ENCODE measurements at regions not wholly inside any gene's neighbourhood (a gene's known extent, or its start where the extent isn't known, plus 50 kb on each side); places are given as distances from the start of the nearest gene placed in this dataset.

GRCh38 chr3:110813541-110813940 is 258.1 kb upstream of the NECTIN3 start:
- no peak overlapping the region for H3K4me3 Mint-ChIP-seq
- no peaks in the 10 kb centered on the region for H3K36me3 Mint-ChIP-seq (ENCODE audit: low read depth)
- intact Hi-C loops (cut with micrococcal nuclease), result no loop called here
- H3K9me3 Mint-ChIP-seq, result no peaks in the 10 kb centered on the region
- no peaks in the 10 kb centered on the region for H3K27me3 Mint-ChIP-seq
- H3K27ac Mint-ChIP-seq, result no peak overlapping the region
- H3K4me1 Mint-ChIP-seq (ENCODE audit: low read depth), result no peaks in the 10 kb centered on the region

DNA sequence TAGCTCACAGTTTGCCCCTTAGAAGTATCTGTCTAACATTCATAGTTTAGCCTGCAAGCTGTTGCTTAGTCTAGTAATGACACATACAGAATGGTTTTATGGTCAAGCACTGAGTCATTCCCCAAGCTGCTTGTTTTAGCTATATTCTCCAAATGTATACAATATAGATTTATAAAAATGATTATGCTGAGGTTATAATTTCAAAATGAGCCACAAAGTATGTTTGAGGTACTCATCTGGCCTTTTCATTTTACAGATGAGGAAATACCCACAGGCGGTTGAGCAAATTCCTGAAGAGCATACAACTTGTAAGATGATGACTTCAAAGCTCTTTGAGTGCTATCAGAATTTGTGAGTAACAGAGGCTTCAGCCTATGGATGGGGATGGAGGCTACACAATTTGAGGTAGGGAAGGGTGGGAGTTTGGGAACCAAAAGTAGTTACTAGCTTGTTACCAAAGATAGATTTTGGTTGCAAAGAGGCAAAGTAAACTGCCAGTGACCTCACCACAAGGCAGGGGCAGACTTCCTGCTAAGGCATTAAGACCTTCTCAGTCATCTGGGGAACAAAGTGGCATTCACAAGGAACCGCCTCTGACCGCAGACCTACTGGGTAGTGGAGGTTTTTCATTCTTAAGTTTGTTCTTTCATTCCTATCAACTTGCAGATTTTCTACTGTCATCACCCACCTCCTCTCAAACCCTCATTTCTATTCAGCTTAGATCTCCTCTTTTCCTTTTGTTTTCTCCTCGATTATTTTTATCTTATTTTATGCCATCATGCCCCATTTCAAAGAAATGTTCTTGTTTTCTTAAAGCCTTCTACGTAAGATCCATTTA is 257.2 kb upstream of the NECTIN3 start:
- no peaks in the 10 kb centered on the region for H3K36me3 Mint-ChIP-seq (ENCODE audit: low read depth)
- H3K4me1 Mint-ChIP-seq (ENCODE audit: low read depth), result no peaks in the 10 kb centered on the region
- no peaks in the 10 kb centered on the region for H3K27me3 Mint-ChIP-seq
- no peak overlapping the region for H3K4me3 Mint-ChIP-seq
- no peak overlapping the region for H3K27ac Mint-ChIP-seq
- intact Hi-C loops (cut with micrococcal nuclease), result no loop called here
- H3K9me3 Mint-ChIP-seq, result no peaks in the 10 kb centered on the region

- no peaks in the 10 kb centered on the region for H3K36me3 Mint-ChIP-seq (ENCODE audit: low read depth)
- H3K27ac Mint-ChIP-seq, result no peak overlapping the region
- intact Hi-C loops (cut with micrococcal nuclease), result no loop called here
- no peaks in the 10 kb centered on the region for H3K27me3 Mint-ChIP-seq
- H3K9me3 Mint-ChIP-seq, result no peaks in the 10 kb centered on the region
- no peaks in the 10 kb centered on the region for H3K4me1 Mint-ChIP-seq (ENCODE audit: low read depth)
- no peak overlapping the region for H3K4me3 Mint-ChIP-seq
Observed at GRCh38 chr3:110815008-110815583, 256.5 kb upstream of the NECTIN3 start.

DNA sequence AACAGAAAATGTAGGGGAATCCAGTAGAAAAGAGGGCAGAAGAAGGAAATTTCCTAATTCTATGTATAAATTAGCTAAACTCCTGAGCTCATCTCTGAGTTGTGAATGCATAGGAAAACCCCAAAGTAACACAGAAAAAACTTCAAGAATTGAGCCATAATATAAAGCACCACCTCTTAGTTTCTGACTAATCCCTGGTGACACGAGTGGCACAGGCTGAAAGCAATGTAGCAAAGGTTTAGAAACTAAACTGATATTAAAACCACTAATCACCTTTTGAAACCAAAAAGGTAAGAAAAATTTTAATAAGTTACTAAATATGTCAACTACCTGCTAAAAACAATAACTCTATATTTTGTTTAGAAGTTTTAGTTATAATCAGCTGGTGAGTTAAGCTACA is 255.6 kb upstream of the NECTIN3 start:
- no peaks in the 10 kb centered on the region for H3K36me3 Mint-ChIP-seq (ENCODE audit: low read depth)
- no peaks in the 10 kb centered on the region for H3K9me3 Mint-ChIP-seq
- no peaks in the 10 kb centered on the region for H3K27me3 Mint-ChIP-seq
- no peak overlapping the region for H3K4me3 Mint-ChIP-seq
- no peak overlapping the region for H3K27ac Mint-ChIP-seq
- intact Hi-C loops (cut with micrococcal nuclease), result no loop called here
- H3K4me1 Mint-ChIP-seq (ENCODE audit: low read depth), result no peaks in the 10 kb centered on the region

- intact Hi-C loops (cut with micrococcal nuclease), result no loop called here
- no peaks in the 10 kb centered on the region for H3K4me1 Mint-ChIP-seq (ENCODE audit: low read depth)
- no peaks in the 10 kb centered on the region for H3K36me3 Mint-ChIP-seq (ENCODE audit: low read depth)
- no peak overlapping the region for H3K27ac Mint-ChIP-seq
- no peak overlapping the region for H3K4me3 Mint-ChIP-seq
- no peaks in the 10 kb centered on the region for H3K9me3 Mint-ChIP-seq
- no peaks in the 10 kb centered on the region for H3K27me3 Mint-ChIP-seq
Observed at GRCh38 chr3:110821586-110821985, 250.0 kb upstream of the NECTIN3 start.

- Mint-ChIP-seq H3K4me1 (ENCODE audit: low read depth) (no peaks in the 10 kb centered on the region), H3K27ac (no peak overlapping the region), H3K4me3 (no peak overlapping the region), H3K36me3 (ENCODE audit: low read depth) (no peaks in the 10 kb centered on the region), H3K27me3 (no peaks in the 10 kb centered on the region), H3K9me3 (no peaks in the 10 kb centered on the region)
- intact Hi-C loops (cut with micrococcal nuclease), result no loop called here
Observed at GRCh38 chr3:110822971-110823370, 248.6 kb upstream of the NECTIN3 start.

DNA sequence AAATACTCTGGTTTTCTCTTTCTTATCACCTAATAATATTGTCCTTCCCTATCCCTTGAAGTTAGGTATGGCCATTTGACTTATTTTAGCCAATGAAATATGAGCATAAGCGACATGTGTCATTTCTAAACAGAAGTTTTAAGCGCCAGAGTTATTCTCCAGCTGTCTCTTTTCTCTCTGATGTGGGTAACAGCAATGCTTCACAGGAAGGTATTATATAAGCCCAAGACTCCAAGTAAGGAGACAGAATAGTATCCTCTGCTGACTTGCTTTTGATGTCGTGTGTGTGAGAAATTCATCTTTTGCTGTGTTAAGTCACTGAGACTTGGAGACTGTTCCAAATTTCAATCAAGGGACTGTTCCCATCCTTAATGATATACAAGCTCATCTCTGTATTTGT is 224.6 kb upstream of the NECTIN3 start:
- Mint-ChIP-seq H3K9me3 (peaks cover 50% of the 10 kb centered on the region), H3K4me1 (ENCODE audit: low read depth) (no peaks in the 10 kb centered on the region), H3K4me3 (no peak overlapping the region), H3K27me3 (no peaks in the 10 kb centered on the region), H3K36me3 (ENCODE audit: low read depth) (no peaks in the 10 kb centered on the region), H3K27ac (no peak overlapping the region)
- intact Hi-C loops (cut with micrococcal nuclease), result no loop called here

DNA sequence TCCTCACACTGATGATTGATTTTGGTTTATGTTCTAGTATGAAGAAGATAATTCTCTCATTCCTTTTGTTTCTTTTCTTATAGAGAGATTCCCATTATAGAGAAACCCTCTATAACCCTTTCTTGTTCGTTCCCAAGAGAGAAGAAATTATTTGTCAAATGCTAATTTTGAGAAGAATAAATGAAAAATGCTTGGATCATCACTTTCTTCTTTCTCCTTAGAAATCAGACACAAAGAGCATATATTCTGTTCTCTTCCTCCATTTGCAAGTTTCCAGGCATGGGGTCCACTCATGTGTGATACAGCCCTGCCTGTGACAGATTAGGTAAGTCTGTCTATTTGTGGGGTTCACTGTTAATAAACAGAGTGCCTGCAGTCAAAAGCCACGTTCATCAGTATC is 222.6 kb upstream of the NECTIN3 start:
- no peak overlapping the region for H3K27ac Mint-ChIP-seq
- no peaks in the 10 kb centered on the region for H3K27me3 Mint-ChIP-seq
- no peaks in the 10 kb centered on the region for H3K36me3 Mint-ChIP-seq (ENCODE audit: low read depth)
- no peak overlapping the region for H3K4me3 Mint-ChIP-seq
- H3K9me3 Mint-ChIP-seq, result peaks cover 54% of the 10 kb centered on the region
- intact Hi-C loops (cut with micrococcal nuclease), result no loop called here
- H3K4me1 Mint-ChIP-seq (ENCODE audit: low read depth), result no peaks in the 10 kb centered on the region

- Mint-ChIP-seq H3K9me3 (peaks cover 35% of the 10 kb centered on the region), H3K27me3 (no peaks in the 10 kb centered on the region), H3K4me3 (no peak overlapping the region), H3K4me1 (ENCODE audit: low read depth) (no peaks in the 10 kb centered on the region), H3K27ac (no peak overlapping the region), H3K36me3 (ENCODE audit: low read depth) (no peaks in the 10 kb centered on the region)
- intact Hi-C loops (cut with micrococcal nuclease), result no loop called here
Observed at GRCh38 chr3:110851736-110852135, 219.9 kb upstream of the NECTIN3 start.

DNA sequence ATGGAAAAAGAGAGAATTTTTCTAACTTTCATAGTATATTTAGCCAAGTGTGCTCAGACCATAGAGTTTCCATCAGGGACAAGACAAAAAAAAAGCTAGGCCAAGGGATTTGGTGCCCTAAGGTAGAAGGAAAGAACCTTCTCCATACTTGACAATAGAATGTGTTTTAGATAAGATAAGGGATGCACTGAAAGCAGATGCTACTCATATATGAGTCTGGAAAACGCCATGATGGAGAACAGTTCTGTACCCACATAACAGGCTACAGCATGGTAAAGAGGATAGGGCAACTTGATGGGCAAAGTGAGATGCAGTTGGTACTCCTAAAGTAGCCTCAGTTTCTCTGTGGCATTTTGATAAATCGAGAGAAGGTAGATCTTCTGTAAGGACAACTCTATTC is 216.4 kb upstream of the NECTIN3 start:
- H3K4me3 Mint-ChIP-seq, result no peak overlapping the region
- H3K9me3 Mint-ChIP-seq, result peaks cover 16% of the 10 kb centered on the region
- H3K27me3 Mint-ChIP-seq, result no peaks in the 10 kb centered on the region
- intact Hi-C loops (cut with micrococcal nuclease), result no loop called here
- no peak overlapping the region for H3K27ac Mint-ChIP-seq
- H3K36me3 Mint-ChIP-seq (ENCODE audit: low read depth), result no peaks in the 10 kb centered on the region
- H3K4me1 Mint-ChIP-seq (ENCODE audit: low read depth), result no peaks in the 10 kb centered on the region

GRCh38 chr3:110856916-110857315 is 214.7 kb upstream of the NECTIN3 start:
- H3K27ac Mint-ChIP-seq, result no peak overlapping the region
- no peaks in the 10 kb centered on the region for H3K4me1 Mint-ChIP-seq (ENCODE audit: low read depth)
- no peak overlapping the region for H3K4me3 Mint-ChIP-seq
- intact Hi-C loops (cut with micrococcal nuclease), result no loop called here
- no peaks in the 10 kb centered on the region for H3K36me3 Mint-ChIP-seq (ENCODE audit: low read depth)
- H3K27me3 Mint-ChIP-seq, result no peaks in the 10 kb centered on the region
- peaks cover 15% of the 10 kb centered on the region for H3K9me3 Mint-ChIP-seq

- H3K4me1 Mint-ChIP-seq (ENCODE audit: low read depth), result no peaks in the 10 kb centered on the region
- H3K36me3 Mint-ChIP-seq (ENCODE audit: low read depth), result no peaks in the 10 kb centered on the region
- H3K9me3 Mint-ChIP-seq, result no peaks in the 10 kb centered on the region
- intact Hi-C loops (cut with micrococcal nuclease), result no loop called here
- H3K27ac Mint-ChIP-seq, result no peak overlapping the region
- H3K4me3 Mint-ChIP-seq, result no peak overlapping the region
- no peaks in the 10 kb centered on the region for H3K27me3 Mint-ChIP-seq
Observed at GRCh38 chr3:110858549-110858948, 213.1 kb upstream of the NECTIN3 start.

DNA sequence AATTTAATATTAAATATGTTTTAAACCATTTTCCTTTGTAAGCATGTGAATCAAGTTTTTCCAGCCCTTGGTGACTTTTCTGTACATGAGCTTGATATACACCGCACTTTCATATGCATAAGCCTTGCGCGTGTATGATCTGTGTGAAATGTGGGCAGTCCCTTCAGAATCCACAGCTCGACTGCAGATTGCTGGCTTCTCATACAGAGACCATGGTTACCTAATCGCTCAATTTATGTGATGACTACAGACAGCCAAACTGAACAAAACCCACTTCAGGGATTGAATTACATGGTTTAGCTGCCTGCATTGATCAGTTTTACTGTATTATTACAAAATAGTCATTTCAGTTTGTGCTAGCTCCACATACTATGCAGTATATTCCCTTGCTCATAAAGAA is 212.3 kb upstream of the NECTIN3 start:
- Mint-ChIP-seq H3K4me3 (no peak overlapping the region), H3K9me3 (no peaks in the 10 kb centered on the region), H3K27ac (no peak overlapping the region), H3K27me3 (no peaks in the 10 kb centered on the region), H3K36me3 (ENCODE audit: low read depth) (no peaks in the 10 kb centered on the region), H3K4me1 (ENCODE audit: low read depth) (no peaks in the 10 kb centered on the region)
- intact Hi-C loops (cut with micrococcal nuclease), result no loop called here

DNA sequence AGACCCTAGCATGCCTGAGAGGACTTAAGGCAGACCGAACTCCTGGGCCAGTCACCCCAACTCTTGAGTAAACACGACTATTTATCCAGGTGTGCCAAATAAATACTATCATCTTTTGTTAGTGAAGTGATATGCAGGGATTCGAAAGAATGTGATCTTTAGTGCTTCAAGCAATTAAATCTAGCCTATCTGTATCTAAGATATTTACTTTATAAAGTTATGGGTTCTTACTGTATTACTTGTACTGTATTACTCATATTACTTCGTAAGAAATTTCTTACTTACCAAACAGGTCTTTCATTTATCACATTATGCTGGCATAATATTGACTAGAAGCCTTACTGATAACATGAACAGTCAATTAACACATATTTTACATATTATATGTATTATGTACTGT is 211.6 kb upstream of the NECTIN3 start:
- Mint-ChIP-seq H3K4me1 (ENCODE audit: low read depth) (no peaks in the 10 kb centered on the region), H3K9me3 (no peaks in the 10 kb centered on the region), H3K36me3 (ENCODE audit: low read depth) (no peaks in the 10 kb centered on the region), H3K4me3 (no peak overlapping the region), H3K27ac (no peak overlapping the region), H3K27me3 (no peaks in the 10 kb centered on the region)
- intact Hi-C loops (cut with micrococcal nuclease), result no loop called here

DNA sequence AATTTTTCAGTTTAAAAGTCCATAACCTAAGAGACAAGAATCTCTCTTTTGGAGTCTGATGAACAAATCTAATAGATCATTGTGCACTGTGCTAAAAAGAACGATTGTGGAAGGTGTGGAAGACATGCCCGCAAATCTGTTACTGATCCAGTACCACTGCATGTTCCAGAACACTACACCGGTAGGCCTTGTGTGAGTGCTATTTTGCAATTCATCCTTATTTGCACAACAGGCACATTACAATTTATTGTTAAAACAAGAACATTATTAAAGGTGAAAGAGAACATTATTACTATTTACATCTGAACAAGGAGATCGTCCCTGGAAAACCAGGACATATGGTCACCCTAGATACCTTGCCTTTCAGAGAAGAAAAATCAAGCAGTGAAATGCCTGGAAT is 205.7 kb upstream of the NECTIN3 start:
- no peak overlapping the region for H3K27ac Mint-ChIP-seq
- H3K4me1 Mint-ChIP-seq (ENCODE audit: low read depth), result no peaks in the 10 kb centered on the region
- no peak overlapping the region for H3K4me3 Mint-ChIP-seq
- no peaks in the 10 kb centered on the region for H3K36me3 Mint-ChIP-seq (ENCODE audit: low read depth)
- no peaks in the 10 kb centered on the region for H3K27me3 Mint-ChIP-seq
- peaks cover 8% of the 10 kb centered on the region for H3K9me3 Mint-ChIP-seq
- intact Hi-C loops (cut with micrococcal nuclease), result no loop called here
